AG04450 (cell line): ENCODE measurements at regions not wholly inside any gene's neighbourhood (a gene's known extent, or its start where the extent isn't known, plus 50 kb on each side); places are given as distances from the start of the nearest gene placed in this dataset.

Experiments
- CTCF ChIA-PET: fragments of 300-600, 350-600 bp; formaldehyde crosslinking; extraction: SDS; loops from one replicate; lab custom pipeline; 2022; ENCODE audit warnings: antibody characterized with exemption, inconsistent platforms; lab: Charles Lee
- POLR2A ChIA-PET: fragments of 350-600 bp; formaldehyde crosslinking; extraction: SDS; loops from one replicate; lab custom pipeline; 2021; ENCODE audit warnings: antibody characterized with exemption, inconsistent platforms; lab: Yijun Ruan, JAX
- DNase-seq: peaks from one replicate; pipeline ENCODE4 v3.0.0-alpha.2; 2011; ENCODE audit warnings: low read depth, low spot score
- H3K27ac ChIP-seq: one replicate; pipeline ENCODE4 v1.5.1; 2012; ENCODE audit warnings: low read depth, low read length, control low read depth
- H3K27me3 ChIP-seq: one replicate; pipeline ENCODE4 v1.6.0; 2012; ENCODE audit warnings: low read length; ENCODE audit not compliant: control insufficient read depth, insufficient read depth
- H3K4me3 ChIP-seq: 2 replicates; pipeline ENCODE4 v1.5.1; 2011; ENCODE audit warnings: mild to moderate bottlenecking, low read depth, low read length, control low read depth
- H3K9me3 ChIP-seq: 2 replicates; pipeline ENCODE4 v1.5.1; 2012; ENCODE audit warnings: low read length; ENCODE audit not compliant: control insufficient read depth, insufficient read depth
- CTCF ChIP-seq: IDR thresholded peaks from 2 replicates; pipeline ENCODE4 v1.5.1; 2011; ENCODE audit warnings: low read depth, low read length, control low read depth, inconsistent platforms

DNA sequence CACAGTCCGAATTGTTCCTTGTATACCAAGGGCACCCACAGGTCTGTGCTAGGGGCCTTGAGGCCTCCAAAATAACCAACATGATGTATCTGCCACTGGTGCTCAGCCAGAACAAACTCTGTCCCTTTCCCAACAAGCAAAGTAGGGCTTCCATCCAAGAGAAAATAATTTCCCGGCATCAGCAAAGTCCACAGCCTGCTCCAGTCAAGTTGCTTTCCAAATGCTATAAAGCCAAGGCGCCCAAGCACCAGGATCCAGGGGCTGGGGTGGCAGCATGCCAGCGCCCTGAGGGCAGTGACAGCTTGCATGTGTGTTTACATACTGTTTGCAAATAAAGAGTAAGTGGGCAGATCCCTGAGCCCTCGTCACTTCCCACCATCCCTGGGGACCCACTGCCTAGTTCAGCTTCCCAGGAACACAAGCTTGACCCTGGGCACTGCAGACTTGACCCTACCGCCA lies 155.9 kb downstream of the ERCC6L2 start:
- TF ChIP-seq CTCF = no peak
- no peak for DNase-seq
- ChIA-PET POLR2A (no interaction called here), CTCF (no interaction called here)
- H3K9me3 ChIP-seq = peaks cover 16% of the 10 kb centered on the region
- no peak overlapping the region for H3K27ac ChIP-seq
- peaks cover 49% of the 10 kb centered on the region for H3K27me3 ChIP-seq
- H3K4me3 ChIP-seq = no peak overlapping the region

DNA sequence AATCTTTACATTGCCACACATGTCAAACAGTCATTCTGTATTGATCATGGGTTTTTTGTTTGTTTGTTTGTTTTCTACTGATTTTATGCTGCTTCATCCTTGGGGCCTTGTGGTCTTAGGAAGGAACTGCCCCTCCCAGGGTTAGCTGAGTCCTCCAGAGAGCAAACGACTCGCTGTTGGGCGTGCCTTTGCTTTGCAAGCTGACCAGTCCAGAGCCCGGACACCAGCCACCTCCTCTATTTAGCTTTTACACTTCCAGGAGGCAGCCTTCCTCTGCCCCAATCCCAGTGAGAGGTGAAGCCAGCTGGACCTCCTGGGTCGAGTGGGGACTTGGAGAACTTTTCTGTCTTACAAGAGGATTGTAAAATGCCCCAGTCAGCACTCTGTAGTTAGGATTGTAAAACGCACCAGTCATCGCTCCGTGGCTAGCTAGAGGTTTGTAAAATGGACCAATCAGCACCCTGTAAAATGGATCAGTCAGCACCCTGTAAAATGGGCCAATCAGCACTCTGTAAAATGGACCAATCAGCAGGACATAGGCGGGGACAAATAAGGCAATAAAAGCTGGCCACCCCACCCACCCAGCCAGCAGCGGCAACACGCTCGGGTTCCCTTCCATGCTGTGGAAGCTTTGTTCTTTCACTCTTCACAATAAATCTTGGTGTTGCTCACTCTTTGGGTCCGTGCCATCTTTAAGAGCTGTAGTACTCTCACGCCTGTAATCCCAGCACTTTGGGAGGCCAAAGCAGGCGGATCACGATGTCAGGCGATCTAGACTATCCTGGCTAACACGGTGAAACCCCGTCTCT lies 154.4 kb downstream of the ERCC6L2 start:
- no peak for TF ChIP-seq CTCF
- Histone ChIP-seq H3K4me3 (no peak overlapping the region), H3K27ac (no peak overlapping the region), H3K27me3 (peaks cover 58% of the 10 kb centered on the region), H3K9me3 (peaks cover 15% of the 10 kb centered on the region)
- CTCF ChIA-PET = no interaction called here
- POLR2A ChIA-PET = interaction anchor here (0.6 kb wide), 1 partner anchor 524 kb away, joined by 4 read pairs; no protein-coding TSS in a partner anchor
- no peak for DNase-seq

DNA sequence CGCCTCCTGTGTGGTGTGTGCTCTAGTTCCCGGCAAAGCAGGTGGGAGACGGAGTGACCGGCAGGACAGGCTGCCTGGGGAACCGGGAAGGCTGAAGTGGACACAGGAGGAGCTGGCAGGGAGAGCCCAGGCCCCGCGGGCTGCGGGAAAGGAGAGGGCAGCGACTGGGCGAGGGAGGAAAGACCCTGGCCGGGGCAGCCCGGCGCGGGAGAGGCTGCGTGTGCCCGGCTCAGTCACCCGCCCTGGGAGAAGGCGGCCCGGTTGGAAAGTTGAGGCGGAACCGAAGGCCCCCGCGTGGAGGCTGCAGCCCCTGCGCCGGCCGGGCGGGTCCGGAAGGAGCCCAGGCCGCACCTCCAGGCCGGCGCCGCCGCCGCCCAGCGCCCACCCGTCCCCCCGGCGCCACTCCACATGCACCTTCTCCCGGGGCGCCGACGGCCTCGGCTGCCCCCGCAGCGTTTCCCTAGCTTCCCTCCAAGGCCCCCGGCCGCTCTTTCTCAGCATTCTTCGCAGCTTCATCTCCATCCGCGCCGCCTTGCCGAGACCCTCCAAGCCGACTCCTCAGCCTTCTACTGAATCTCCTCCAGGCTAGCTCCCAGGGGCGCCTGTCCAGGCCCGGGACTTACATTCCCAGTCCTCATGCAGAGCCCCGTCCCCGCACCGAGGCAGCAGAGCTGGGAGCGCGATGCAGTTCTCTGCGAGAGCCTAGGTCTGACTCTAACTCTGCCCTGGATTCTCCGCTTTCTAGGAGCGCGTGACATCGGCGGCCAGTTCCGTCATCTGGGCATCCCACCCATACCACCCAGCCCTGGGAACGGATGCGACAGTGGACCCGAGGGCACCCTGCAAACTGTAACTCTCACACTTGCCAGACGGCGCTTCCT lies 152.0 kb downstream of the ERCC6L2 start:
- Histone ChIP-seq H3K9me3 (peaks cover 10% of the 10 kb centered on the region), H3K27me3 (peaks cover 69% of the 10 kb centered on the region), H3K4me3 (no peak overlapping the region), H3K27ac (no peak overlapping the region)
- no peak for TF ChIP-seq CTCF
- DNase-seq = no peak
- ChIA-PET POLR2A (no interaction called here), CTCF (no interaction called here)

DNA sequence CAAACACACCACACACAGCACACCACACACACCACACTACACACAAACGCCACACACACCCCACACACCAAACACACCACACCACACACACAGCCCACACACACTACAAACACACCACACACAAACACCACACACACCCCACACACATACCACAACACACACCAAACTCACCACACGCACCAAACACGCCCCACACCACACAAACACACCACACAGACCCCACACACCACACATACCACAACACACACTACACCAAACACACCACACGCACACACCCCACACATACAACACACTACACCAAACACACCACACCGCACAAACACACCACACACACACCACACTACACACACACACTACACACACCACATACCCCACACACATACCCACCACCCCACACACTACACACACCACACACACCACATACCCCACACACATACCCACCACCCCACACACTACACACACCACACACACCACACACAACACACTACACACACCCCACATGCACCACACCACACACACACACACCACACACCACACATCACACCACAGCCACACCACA lies 151.2 kb downstream of the ERCC6L2 start:
- H3K4me3 ChIP-seq = no peak overlapping the region
- H3K27me3 ChIP-seq = peaks cover 77% of the 10 kb centered on the region
- H3K27ac ChIP-seq = no peak overlapping the region

More for the DNA sequence above, 151.2 kb downstream of the ERCC6L2 start:
- DNase-seq = no peak
- ChIA-PET POLR2A (no interaction called here), CTCF (no interaction called here)
- H3K9me3 ChIP-seq = peaks cover 10% of the 10 kb centered on the region
- TF ChIP-seq CTCF = no peak
